ENCODE measurements at regions not wholly inside any gene's neighbourhood (a gene's known extent, or its start where the extent isn't known, plus 50 kb on each side); places are given as distances from the start of the nearest gene placed in this dataset.

GRCh38 chr4:184962125-184962638, 56.1 kb upstream of the HELT start:
- TF ChIP-seq ZNF451 (CRISPR knock-in tag; IDR thresholded peaks at IDR 0.05) (no peak), POLR2AphosphoS5 (IDR thresholded peaks at IDR 0.05; ENCODE audit: low read depth, low read length) (no peak), ETV6 (CRISPR knock-in tag; conservative IDR thresholded peaks at IDR 0.05) (no peak), ZNF232 (CRISPR knock-in tag; IDR thresholded peaks at IDR 0.05; ENCODE audit: borderline replicate concordance) (no peak)

Data from HepG2 (cell line).